IMR-90 (cell line): ENCODE measurements at regions not wholly inside any gene's neighbourhood (a gene's known extent, or its start where the extent isn't known, plus 50 kb on each side); places are given as distances from the start of the nearest gene placed in this dataset.

Source experiments
- ATAC-seq: fragments of 200-7000 bp; cut with Tn5 transposase; 2 replicates; pipeline ENCODE4 v1.9.1; 2020; ENCODE audit warnings: low read depth, mild to moderate bottlenecking, moderate library complexity
- BruUV-seq: library from RNA; stranded (reverse); fragments of 400-500 nt; replicated peaks from 2 replicates; lab custom pipeline; 2021; lab: Mats Ljungman, UMichigan
- CTCF ChIA-PET: fragments of 300-600 bp; formaldehyde crosslinking; extraction: SDS; loops from one replicate; lab custom pipeline; 2021; ENCODE audit warnings: antibody characterized with exemption; lab: Yijun Ruan, JAX
- POLR2A ChIA-PET: fragments of 300-600 bp; sonication (Branson Sonifier 250); formaldehyde crosslinking; loops from one replicate; lab custom pipeline; 2022; ENCODE audit warnings: antibody characterized with exemption; ENCODE audit not compliant: unreplicated experiment; lab: Charles Lee
- DNase-seq: peaks from one replicate; pipeline ENCODE4 v3.0.0; 2013
- H2AFZ ChIP-seq: replicated peaks from 2 replicates; pipeline ENCODE3; 2013; ENCODE audit warnings: low read length, mild to moderate bottlenecking; ENCODE audit not compliant: poor library complexity
- H2AK5ac ChIP-seq: 2 replicates; pipeline ENCODE4 v1.6.1; 2013; ENCODE audit warnings: low read depth, low read length, inconsistent platforms
- H2AK9ac ChIP-seq: replicated peaks from 2 replicates; pipeline ENCODE3; 2013; ENCODE audit warnings: mild to moderate bottlenecking, low read depth, low read length, moderate library complexity; ENCODE audit not compliant: poor library complexity
- H2BK120ac ChIP-seq: 2 replicates; pipeline ENCODE4 v1.6.1; 2013; ENCODE audit warnings: low read depth, low read length, inconsistent platforms
- H2BK15ac ChIP-seq: 3 replicates; pipeline ENCODE4 v1.6.1; 2013; ENCODE audit warnings: low read depth, low read length, inconsistent platforms
- H2BK20ac ChIP-seq: 2 replicates; pipeline ENCODE4 v1.6.1; 2013; ENCODE audit warnings: low read depth, mild to moderate bottlenecking, inconsistent platforms, low read length, moderate library complexity
- H2BK5ac ChIP-seq: 2 replicates; pipeline ENCODE4 v1.6.1; 2013; ENCODE audit warnings: mild to moderate bottlenecking, low read depth, low read length, inconsistent platforms; ENCODE audit not compliant: poor library complexity, severe bottlenecking
- H3K14ac ChIP-seq: replicated peaks from 2 replicates; pipeline ENCODE4 v1.6.1; 2013; ENCODE audit warnings: low read depth, low read length, inconsistent platforms
- H3K18ac ChIP-seq: 2 replicates; pipeline ENCODE4 v1.6.1; 2013; ENCODE audit warnings: low read depth, low read length, control low read depth
- H3K23ac ChIP-seq: 2 replicates; pipeline ENCODE4 v1.6.1; 2013; ENCODE audit warnings: low read depth, low read length, inconsistent platforms
- H3K27ac ChIP-seq: 2 replicates; pipeline ENCODE4 v1.5.1; 2013; ENCODE audit warnings: mild to moderate bottlenecking, control low read depth, low read length; ENCODE audit not compliant: insufficient read depth
- H3K27me3 ChIP-seq: 2 replicates; pipeline ENCODE4 v1.6.1; 2013; ENCODE audit warnings: low read length; ENCODE audit not compliant: control insufficient read depth, insufficient read depth
- H3K36me3 ChIP-seq: 2 replicates; pipeline ENCODE4 v1.6.1; 2013; ENCODE audit warnings: low read length, mixed read lengths; ENCODE audit not compliant: control insufficient read depth, insufficient read depth
- H3K4ac ChIP-seq: 2 replicates; pipeline ENCODE4 v1.6.1; 2013; ENCODE audit warnings: low read depth, low read length, inconsistent platforms
- H3K4me1 ChIP-seq: 2 replicates; pipeline ENCODE4 v1.6.1; 2013; ENCODE audit warnings: low read length, mixed read lengths; ENCODE audit not compliant: control insufficient read depth, insufficient read depth
- H3K4me2 ChIP-seq: 2 replicates; pipeline ENCODE4 v1.6.1; 2013; ENCODE audit warnings: low read depth, mild to moderate bottlenecking, control low read depth, low read length, moderate library complexity
- H3K4me3 ChIP-seq: 2 replicates; pipeline ENCODE4 v1.5.1; 2013; ENCODE audit warnings: low read depth, mild to moderate bottlenecking, control low read depth, low read length, moderate library complexity; ENCODE audit not compliant: insufficient read depth
- H3K56ac ChIP-seq: 2 replicates; pipeline ENCODE4 v1.6.1; 2013; ENCODE audit warnings: low read length, inconsistent platforms; ENCODE audit not compliant: insufficient read depth; ENCODE audit errors: extremely low read depth
- H3K79me1 ChIP-seq, 2 experiments: 2 replicates each; pipeline ENCODE4 v1.6.1; 2013; ENCODE audit warnings: low read length in 2 of 2, inconsistent platforms in 1 of 2, low read depth in 1 of 2
- H3K9ac ChIP-seq: 2 replicates; pipeline ENCODE4 v1.6.1; 2013; ENCODE audit warnings: low read depth, low read length, control low read depth
- H3K9me1 ChIP-seq: 2 replicates; pipeline ENCODE4 v1.6.1; 2013; ENCODE audit warnings: low read length, inconsistent platforms; ENCODE audit not compliant: insufficient read depth
- H3K9me3 ChIP-seq: 2 replicates; pipeline ENCODE4 v1.6.1; 2013; ENCODE audit warnings: low read length; ENCODE audit not compliant: control insufficient read depth, insufficient read depth
- H4K20me1 ChIP-seq: 2 replicates; pipeline ENCODE4 v1.6.1; 2013; ENCODE audit warnings: low read length, inconsistent platforms; ENCODE audit not compliant: insufficient read depth
- H4K5ac ChIP-seq: 2 replicates; pipeline ENCODE4 v1.6.1; 2013; ENCODE audit warnings: mild to moderate bottlenecking, low read depth, low read length, control low read depth
- H4K8ac ChIP-seq, 2 experiments: 2 replicates each; pipeline ENCODE4 v1.6.1; 2013; ENCODE audit warnings: low read depth in 2 of 2, low read length in 2 of 2, control low read depth in 1 of 2, inconsistent platforms in 1 of 2
- H4K91ac ChIP-seq: 2 replicates; pipeline ENCODE4 v1.6.1; 2013; ENCODE audit warnings: low read depth, low read length, inconsistent platforms; ENCODE audit not compliant: insufficient read depth
- CHD1 ChIP-seq: IDR thresholded peaks from 2 replicates; pipeline ENCODE4 v1.6.1; 2012; ENCODE audit warnings: low read depth, low read length, improper control_type of control experiment
- CTCF ChIP-seq: conservative IDR thresholded peaks from 2 replicates; pipeline ENCODE4 v1.5.1; 2012; ENCODE audit warnings: mild to moderate bottlenecking, low read depth, low read length, improper control_type of control experiment
- MAFK ChIP-seq: IDR thresholded peaks from 2 replicates; pipeline ENCODE4 v1.6.1; 2012; ENCODE audit warnings: low read depth, low read length, improper control_type of control experiment
- NFE2L2 ChIP-seq: fragments of 150-350 bp; IDR thresholded peaks from 2 replicates; pipeline ENCODE4 v1.6.1; 2016; ENCODE audit warnings: low read depth, mild to moderate bottlenecking, low read length
- POLR2A ChIP-seq: IDR thresholded peaks from 2 replicates; pipeline ENCODE4 v1.6.1; 2012; ENCODE audit warnings: mild to moderate bottlenecking, low read depth, low read length
- RAD21 ChIP-seq: IDR thresholded peaks from 2 replicates; pipeline ENCODE4 v1.6.1; 2012; ENCODE audit warnings: low read length, improper control_type of control experiment
- dilution Hi-C: fragments of 300-500 bp; cut with HindIII; formaldehyde crosslinking; loops from one replicate; pipeline ENCODE4 v1.14.3; 2018; ENCODE audit warnings: low sequenced_read_pairs; ENCODE audit not compliant: unreplicated experiment
- in situ Hi-C: fragments of 300-500 bp; cut with MboI; formaldehyde crosslinking; loops from 3 replicates; pipeline ENCODE4 v1.14.3; 2019; ENCODE audit warnings: low sequenced_read_pairs, inconsistent platforms, mixed read lengths
- intact Hi-C: fragments of 100-400 bp; cut with micrococcal nuclease; formaldehyde crosslinking; loops from 2 replicates; pipeline ENCODE4 v1.10.0; 2022
- TF ChIP-seq, protein P1 (sequence below): fragments of 150-350 bp; IDR thresholded peaks from 2 replicates; pipeline ENCODE4 v1.6.1; 2016; ENCODE audit warnings: low read depth, mild to moderate bottlenecking, low read length, moderate library complexity, borderline replicate concordance

- Histone ChIP-seq H3K14ac (no peak overlapping the region), H2AFZ (no peak overlapping the region), H2BK120ac (no peak overlapping the region), H3K4ac (no peak overlapping the region), H4K8ac (no peak overlapping the region), H3K9me3 (no peaks in the 10 kb centered on the region), H3K27ac (no peak overlapping the region), H3K79me1 (no peaks in the 10 kb centered on the region), H3K4me2 (no peak overlapping the region), H3K9me1 (no peaks in the 10 kb centered on the region), H3K56ac (no peak overlapping the region), H2BK15ac (no peak overlapping the region), H3K18ac (no peak overlapping the region), H4K5ac (no peak overlapping the region), H4K20me1 (no peaks in the 10 kb centered on the region), H3K4me3 (no peak overlapping the region), H2AK9ac (no peak overlapping the region), H3K9ac (no peak overlapping the region), H2BK20ac (no peak overlapping the region), H2AK5ac (no peak overlapping the region), H3K27me3 (no peaks in the 10 kb centered on the region), H3K36me3 (no peaks in the 10 kb centered on the region), H3K4me1 (no peaks in the 10 kb centered on the region), H4K91ac (no peak overlapping the region), H2BK5ac (no peak overlapping the region), H3K23ac (no peak overlapping the region)
- TF ChIP-seq RAD21 (no peak), NFE2L2 (no peak), CTCF (no peak), POLR2A (no peak), MAFK (peak; percentile 73), CHD1 (no peak)
- TF ChIP-seq, protein P1, sequence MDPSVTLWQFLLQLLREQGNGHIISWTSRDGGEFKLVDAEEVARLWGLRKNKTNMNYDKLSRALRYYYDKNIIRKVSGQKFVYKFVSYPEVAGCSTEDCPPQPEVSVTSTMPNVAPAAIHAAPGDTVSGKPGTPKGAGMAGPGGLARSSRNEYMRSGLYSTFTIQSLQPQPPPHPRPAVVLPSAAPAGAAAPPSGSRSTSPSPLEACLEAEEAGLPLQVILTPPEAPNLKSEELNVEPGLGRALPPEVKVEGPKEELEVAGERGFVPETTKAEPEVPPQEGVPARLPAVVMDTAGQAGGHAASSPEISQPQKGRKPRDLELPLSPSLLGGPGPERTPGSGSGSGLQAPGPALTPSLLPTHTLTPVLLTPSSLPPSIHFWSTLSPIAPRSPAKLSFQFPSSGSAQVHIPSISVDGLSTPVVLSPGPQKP = no peak
- POLR2A ChIA-PET = no interaction called here
- intact Hi-C loops = no loop called here
- no peak for ATAC-seq
- CTCF ChIA-PET = interaction anchor here (0.6 kb wide), 2 partner anchors 15 to 76 kb away, joined by 3 read pairs; no protein-coding TSS in a partner anchor
- BruUV-seq = no TSS peak
- no peak for DNase-seq
- dilution Hi-C loops = no loop called here
- in situ Hi-C loops = no loop called here
Observed at GRCh38 chr3:95437409-95437808, 1374.5 kb downstream of the NSUN3 start.
